ENCODE measurements at regions not wholly inside any gene's neighbourhood (a gene's known extent, or its start where the extent isn't known, plus 50 kb on each side); places are given as distances from the start of the nearest gene placed in this dataset.

GRCh38 chr17:73787076-73788059, 143.1 kb upstream of the SDK2 start:
- no peak for TF ChIP-seq CTCF (IDR thresholded peaks at IDR 0.05; ENCODE audit: extremely low read depth, insufficient read depth, missing control alignments)
- in situ Hi-C loops (cut with MboI; ENCODE audit: low pct_unique_long_range_greater_than_20kb, low sequenced_read_pairs, unreplicated experiment) = no loop called here
- no peak for DNase-seq (ENCODE audit: low spot score)

GRCh38 chr17:73788111-73788510, 143.9 kb upstream of the SDK2 start:
- in situ Hi-C loops (cut with MboI; ENCODE audit: low pct_unique_long_range_greater_than_20kb, low sequenced_read_pairs, unreplicated experiment) = no loop called here
- TF ChIP-seq CTCF (IDR thresholded peaks at IDR 0.05; ENCODE audit: extremely low read depth, insufficient read depth, missing control alignments) = no peak
- DNase-seq (ENCODE audit: low spot score) = no peak

GRCh38 chr17:73791121-73791520, 146.9 kb upstream of the SDK2 start:
- in situ Hi-C loops (cut with MboI; ENCODE audit: low pct_unique_long_range_greater_than_20kb, low sequenced_read_pairs, unreplicated experiment) = no loop called here
- no peak for DNase-seq (ENCODE audit: low spot score)
- no peak for TF ChIP-seq CTCF (IDR thresholded peaks at IDR 0.05; ENCODE audit: extremely low read depth, insufficient read depth, missing control alignments)

GRCh38 chr17:73791631-73792030, 147.4 kb upstream of the SDK2 start:
- in situ Hi-C loops (cut with MboI; ENCODE audit: low pct_unique_long_range_greater_than_20kb, low sequenced_read_pairs, unreplicated experiment) = no loop called here
- DNase-seq (ENCODE audit: low spot score) = no peak
- TF ChIP-seq CTCF (IDR thresholded peaks at IDR 0.05; ENCODE audit: extremely low read depth, insufficient read depth, missing control alignments) = no peak

GRCh38 chr17:73792994-73793393, 148.7 kb upstream of the SDK2 start:
- TF ChIP-seq CTCF (IDR thresholded peaks at IDR 0.05; ENCODE audit: extremely low read depth, insufficient read depth, missing control alignments) = no peak
- in situ Hi-C loops (cut with MboI; ENCODE audit: low pct_unique_long_range_greater_than_20kb, low sequenced_read_pairs, unreplicated experiment) = no loop called here
- no peak for DNase-seq (ENCODE audit: low spot score)

GRCh38 chr17:73794336-73794735, 150.1 kb upstream of the SDK2 start:
- TF ChIP-seq CTCF (IDR thresholded peaks at IDR 0.05; ENCODE audit: extremely low read depth, insufficient read depth, missing control alignments) = no peak
- in situ Hi-C loops (cut with MboI; ENCODE audit: low pct_unique_long_range_greater_than_20kb, low sequenced_read_pairs, unreplicated experiment) = no loop called here
- no peak for DNase-seq (ENCODE audit: low spot score)

Data from GM13977 (cell line).